HG03571 (cell line): ENCODE measurements at regions not wholly inside any gene's neighbourhood (a gene's known extent, or its start where the extent isn't known, plus 50 kb on each side); places are given as distances from the start of the nearest gene placed in this dataset.
"Not testable (repeated sequence)": the region's sequence is repeated elsewhere in the genome, so short reads cannot be mapped to it uniquely, and the experiment has no call there.

Experiments used
- ATAC-seq: cut with Tn5 transposase; IDR thresholded peaks from one replicate; pipeline ENCODE4 v1.9.1; 2021; ENCODE audit not compliant: unreplicated experiment

DNA sequence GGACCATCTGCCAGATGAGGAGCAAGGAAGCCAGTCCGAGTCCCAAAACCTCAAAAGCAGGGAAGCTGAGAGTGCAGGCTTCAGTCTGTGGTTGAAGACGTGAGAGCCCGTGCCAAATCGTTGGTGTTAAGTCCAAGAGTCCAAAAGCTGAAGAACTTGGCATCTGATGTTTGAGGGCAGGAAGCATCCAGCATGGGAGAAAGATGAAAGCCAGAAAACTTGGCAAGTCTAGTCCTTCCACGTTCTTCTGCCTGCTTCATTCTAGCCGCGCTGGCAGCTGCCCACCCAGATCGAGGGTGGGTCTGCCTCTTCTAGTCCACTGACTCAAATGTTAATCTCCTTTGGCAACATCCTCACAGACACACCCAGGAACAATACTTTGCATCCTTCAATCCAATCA, 293.8 kb downstream of the RDH14 start:
- ATAC-seq = not testable (repeated sequence)

DNA sequence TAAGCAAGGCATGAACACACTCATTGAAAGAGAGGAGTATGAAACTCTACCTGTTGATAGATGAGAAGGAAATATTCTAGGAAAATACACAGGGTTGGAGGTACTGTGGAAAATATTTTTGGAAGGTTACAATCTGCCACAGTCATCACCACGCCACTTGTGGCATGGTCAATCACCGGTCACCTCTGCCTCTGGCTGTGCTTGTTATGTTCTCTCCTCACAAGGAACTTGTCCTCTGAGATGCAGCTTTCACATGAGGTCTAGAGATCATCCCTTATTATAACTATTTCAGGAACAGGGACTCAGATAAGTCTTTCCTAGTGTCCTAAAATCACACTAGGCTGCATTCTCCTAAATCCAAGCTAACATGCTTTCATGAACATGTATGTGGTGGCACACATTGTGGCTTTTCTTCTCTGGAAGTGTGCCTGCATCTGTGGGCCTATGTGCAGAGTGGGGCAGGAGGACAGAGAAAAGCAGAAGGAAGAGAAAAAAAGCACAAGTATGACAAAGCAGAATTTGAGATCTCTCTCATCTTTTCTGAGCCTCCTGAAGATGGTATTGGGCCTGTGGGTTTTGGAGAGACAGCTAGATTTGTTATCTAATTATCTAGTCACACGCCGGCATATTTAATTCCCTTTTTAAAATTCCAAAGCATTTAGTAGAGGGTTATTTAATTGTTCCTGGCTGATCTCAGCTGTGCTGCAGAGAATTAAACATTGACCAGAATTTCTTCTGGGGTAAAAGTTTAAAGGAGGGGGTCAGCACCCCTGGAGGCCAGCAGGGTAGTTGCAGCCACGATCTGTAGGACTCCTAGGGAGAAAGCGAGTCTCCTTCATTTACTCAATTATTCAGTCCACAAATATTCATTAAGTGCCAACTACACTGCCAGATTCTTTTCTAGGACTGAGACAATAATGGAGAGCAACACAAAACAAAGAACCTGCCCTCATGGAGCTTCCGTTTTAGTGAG, 294.6 kb downstream of the RDH14 start:
- no peak for ATAC-seq

DNA sequence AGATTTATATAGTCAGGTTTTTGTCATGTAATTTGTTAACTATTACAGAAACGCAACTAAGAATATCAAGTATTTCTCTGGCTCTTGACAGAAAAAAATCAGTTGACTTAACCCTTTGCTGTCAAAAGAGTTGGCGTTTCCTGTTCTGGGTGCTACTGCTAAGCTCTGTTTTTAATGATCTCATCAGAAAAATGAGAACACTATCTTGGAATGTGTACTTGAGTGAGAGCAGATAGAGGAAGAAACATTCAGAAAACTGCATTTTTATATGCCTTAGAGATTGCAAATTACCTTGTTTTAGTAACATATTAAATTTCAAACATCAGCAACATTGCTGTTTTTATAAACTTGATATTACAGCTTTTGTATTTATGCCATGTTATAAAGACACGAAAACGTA, 297.9 kb downstream of the RDH14 start:
- ATAC-seq = no peak

DNA sequence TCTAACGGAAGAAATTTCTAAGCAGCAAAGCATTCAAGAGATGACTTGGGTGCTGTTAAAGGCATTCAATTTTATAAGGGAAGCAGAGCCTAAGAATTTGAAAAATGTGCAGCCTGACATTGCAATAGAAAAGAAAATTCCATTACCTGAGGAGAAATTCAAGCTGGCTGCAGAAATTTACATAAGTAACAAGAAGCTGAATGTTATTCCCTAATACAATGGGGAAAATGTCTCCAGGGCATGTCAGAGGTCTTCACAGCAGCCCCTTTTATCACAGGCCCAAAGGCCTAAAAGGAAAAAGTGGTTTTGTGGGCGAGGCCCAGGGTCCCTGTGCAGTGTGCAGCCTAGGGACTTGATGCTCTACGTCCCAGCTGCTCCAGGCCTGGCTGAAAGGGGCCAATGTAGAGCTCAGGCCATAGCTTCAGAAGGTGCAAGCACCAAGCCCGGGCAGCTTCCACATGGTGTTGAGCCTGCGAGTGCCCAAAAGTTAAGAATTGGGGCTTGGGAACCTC, 306.7 kb downstream of the RDH14 start:
- no peak for ATAC-seq

DNA sequence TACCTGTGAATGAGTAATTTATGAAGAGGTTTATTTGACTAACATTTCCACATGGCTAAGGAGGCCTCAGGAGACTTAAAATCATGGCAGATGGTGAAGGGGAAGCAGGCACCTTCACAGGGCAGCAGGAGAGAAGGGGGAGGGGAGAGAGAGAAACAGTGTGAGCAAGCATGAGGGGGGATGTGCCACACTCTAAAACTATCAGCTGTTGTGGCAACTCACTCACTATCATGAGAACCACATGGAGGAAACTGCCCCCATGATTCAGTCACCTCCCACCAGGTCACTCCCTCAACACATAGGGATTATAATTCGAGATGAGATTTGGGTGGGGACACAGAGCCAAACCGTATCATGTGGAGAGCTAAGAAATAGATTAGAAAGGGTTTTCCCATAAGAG, 309.0 kb downstream of the RDH14 start:
- ATAC-seq = no peak

DNA sequence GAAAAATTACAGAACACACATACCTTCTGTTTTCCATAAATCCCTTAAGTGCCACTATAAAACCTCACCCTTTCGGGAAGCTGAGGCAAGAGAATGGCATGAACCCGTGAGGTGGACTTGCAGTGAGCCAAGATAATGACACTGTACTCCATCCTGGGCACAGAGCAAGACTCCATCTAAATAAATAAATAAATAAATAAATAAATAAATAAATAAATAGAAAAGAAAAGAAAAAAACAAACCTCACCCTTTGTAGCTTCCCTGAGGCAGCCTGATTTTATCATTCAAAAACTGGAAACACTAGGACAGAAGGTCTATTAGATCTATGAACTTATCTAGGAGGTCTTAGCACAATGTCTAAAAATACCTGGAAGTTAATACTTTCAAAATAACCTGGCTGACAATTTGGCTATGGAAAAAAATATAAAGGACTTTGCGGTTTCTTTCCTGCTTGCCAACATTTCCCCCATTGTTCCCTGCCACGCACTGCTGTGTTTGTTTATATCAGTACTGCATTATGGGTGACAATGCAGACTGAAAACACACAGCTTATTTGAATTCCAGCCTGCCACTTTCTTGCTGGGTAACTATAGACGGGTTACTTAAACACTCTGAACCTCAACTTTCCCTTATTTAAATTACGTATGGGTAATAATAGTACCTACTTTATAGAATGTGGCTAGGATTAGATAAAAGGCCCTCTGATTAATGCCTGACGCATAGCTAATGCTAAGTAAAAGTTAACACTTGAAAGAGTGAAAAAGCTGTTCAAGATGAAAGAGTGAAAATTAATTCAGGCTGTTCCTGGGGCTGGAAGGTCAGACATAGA, 313.0 kb downstream of the RDH14 start:
- ATAC-seq = no peak

DNA sequence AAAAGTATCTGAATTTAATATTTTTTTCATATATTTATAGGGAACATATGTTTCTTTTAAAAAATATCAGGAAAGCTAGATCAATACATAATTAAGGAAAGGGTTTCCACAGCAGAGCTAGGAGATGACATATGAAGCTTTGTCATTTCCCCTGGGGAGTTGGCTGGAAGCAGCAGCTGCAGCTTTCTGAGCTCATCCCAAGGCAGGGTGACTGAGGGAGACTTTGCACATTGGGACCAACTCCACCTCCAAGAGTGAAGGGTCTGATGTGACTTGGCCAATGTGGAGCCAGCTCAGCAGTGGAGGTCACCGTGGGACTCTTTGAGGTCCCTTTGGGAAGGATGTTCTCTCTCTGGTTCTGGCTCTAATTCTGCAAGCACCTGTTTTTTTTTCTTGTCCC, 315.1 kb downstream of the RDH14 start:
- no peak for ATAC-seq

DNA sequence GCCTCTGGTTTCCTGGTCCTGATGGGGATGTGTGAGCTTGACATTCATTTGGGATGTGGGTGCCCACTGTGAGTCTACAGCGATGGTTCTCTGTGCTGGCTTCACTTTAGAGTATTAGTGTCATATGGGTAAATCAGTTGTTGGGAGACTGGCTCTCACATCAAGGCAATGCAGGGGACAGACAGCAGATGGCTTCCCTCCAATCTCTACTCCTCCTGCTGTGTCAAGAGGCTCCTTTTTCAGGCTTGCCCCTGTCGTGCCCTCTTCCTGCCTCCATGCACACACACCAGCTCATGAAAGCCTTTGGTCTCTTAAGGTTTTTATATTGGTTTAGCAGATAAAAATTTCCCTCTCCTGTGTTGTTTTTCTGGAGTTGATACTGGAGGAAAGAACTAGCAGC, 315.6 kb downstream of the RDH14 start:
- ATAC-seq = no peak

DNA sequence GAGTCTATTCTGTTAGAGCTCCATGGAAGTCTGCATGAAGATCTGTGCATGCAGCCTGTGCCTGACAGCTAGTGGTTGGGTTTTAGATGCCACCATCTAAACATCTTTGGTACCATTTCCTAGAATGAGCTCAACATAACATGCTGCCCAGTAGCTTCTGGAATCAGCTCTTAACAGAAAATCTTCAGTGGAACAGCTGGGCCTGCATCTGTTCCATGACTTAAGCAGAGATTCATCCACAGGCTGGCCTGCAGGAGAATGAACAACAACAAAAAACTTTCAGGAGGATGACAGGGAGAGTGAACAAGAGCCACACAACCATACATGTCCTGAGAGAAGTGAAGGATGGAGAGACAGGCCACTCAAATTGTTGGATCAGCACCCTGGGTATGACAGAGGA, 316.6 kb downstream of the RDH14 start:
- ATAC-seq = no peak

DNA sequence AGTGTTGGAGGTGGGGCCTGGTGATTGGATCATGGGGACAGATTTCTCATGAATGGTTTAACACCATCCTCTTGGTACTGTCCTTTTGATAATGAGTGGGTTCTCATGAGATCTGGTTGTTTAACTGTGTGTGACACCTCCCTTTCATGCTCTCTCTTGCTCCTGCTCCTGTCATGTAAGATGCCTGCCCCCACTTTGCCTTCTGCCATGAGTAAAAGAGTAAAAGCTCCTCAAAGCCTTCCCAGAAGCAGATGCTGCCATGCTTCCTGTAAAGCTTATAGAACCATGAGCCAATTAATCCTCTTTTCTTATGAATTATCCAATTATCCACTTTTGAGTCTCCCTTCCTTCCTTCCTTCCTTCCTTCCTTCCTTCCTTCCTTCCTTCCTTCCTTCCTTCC, 317.7 kb downstream of the RDH14 start:
- ATAC-seq = no peak

DNA sequence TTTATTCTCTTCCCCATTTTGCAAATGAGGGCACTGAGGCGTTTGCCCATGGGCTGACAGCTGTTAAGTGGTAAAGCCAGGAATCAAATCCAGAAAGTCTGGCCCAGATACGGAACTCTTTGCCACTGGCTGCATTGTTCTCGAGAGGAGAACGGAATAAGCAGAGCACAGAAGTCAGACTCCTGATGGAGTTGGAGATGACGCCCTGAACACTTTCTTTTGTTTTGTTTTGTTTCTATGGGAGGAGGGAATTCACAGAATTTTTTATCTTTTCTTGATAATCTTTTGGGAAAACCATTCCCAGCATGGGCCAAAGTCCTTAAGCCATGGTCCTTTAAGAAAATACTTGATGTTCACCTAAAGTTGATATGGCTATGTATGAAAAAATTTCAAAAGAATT, 322.2 kb downstream of the RDH14 start:
- no peak for ATAC-seq

DNA sequence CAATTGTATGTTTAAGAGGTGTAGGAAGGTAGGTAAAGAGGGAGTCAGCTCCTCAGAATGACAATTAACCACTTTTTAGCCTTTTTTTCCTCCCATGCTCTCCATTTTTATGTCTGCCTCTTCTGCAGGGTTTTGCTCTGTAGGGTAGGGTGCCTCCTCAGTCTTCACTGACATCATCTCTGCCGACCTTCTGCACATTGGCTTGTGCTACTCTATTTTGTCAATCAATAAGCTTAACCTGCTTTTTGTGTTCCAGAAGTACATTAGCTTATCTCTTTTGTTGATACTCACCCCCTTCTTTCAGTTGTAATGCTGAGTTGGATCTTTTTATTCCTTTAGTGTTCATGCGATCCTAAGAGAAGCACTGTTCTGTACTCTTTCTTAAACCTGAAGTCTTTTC, 323.2 kb downstream of the RDH14 start:
- ATAC-seq = no peak

DNA sequence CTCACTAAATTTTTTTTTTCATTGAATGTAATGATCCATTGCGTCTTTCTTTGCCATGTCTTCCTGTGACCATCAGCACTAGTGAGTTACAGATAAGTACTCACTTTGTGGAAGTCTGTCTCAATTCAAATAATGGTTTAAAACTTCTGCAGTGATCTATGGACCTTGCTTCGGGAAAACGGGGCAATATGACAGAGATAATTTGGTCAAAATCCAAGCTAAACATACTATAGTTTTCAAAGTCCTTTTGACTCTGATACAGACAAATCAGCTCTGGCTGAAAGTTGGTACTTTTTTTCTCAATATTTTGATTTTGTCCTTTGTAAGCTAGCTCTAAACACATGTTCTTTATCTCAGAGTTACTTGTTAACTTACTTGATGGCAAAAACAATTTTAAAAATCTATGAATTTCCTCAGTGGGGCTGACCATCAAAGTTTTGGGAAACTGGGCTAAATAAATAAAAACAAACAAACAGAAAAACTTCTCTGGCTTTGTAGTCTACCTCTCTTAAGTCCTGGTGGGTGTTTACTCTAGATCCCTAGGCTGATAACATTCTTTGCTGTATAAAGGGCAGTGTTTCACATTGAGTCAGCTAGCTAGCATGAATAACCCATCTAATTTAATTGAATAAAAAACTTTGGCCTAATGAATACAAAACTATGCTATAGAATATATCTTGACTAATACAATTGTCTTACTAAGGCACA, 327.6 kb downstream of the RDH14 start:
- no peak for ATAC-seq

DNA sequence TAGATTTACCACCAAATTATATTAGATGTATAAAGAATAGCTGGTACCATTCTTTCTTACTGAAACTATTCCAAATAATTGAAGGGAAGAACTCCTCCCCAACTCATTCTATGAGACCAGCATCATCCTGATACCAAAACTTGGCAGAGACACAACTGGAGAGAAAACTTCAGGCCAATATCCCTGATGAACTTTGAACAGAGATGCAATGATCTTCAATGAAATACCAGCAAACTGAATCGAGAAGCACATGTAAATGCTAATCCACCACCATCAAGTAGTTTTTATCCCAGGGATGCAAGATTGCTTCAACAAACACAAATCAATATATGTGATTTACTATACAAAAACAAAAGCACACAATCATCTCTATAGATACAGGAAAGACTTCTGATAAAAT, 329.8 kb downstream of the RDH14 start:
- no peak for ATAC-seq

DNA sequence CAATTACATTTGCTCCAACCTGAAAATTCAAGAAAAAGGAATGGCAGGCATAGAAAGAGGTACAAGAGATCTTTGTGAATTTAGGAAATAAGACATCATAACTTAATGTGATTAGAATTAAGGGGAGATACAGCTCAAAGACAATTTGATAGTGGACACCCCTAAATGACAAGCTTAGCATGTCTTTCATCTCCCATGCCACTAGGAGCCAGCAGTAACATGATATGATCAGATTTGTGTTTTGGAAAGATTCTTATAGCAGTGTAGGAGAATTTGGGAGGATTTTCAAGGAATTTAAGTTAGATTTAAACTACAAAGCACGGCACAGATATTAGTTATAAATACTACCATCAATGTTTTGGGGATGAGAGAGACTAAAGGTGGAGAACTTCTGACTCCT, 340.8 kb downstream of the RDH14 start:
- no peak for ATAC-seq

DNA sequence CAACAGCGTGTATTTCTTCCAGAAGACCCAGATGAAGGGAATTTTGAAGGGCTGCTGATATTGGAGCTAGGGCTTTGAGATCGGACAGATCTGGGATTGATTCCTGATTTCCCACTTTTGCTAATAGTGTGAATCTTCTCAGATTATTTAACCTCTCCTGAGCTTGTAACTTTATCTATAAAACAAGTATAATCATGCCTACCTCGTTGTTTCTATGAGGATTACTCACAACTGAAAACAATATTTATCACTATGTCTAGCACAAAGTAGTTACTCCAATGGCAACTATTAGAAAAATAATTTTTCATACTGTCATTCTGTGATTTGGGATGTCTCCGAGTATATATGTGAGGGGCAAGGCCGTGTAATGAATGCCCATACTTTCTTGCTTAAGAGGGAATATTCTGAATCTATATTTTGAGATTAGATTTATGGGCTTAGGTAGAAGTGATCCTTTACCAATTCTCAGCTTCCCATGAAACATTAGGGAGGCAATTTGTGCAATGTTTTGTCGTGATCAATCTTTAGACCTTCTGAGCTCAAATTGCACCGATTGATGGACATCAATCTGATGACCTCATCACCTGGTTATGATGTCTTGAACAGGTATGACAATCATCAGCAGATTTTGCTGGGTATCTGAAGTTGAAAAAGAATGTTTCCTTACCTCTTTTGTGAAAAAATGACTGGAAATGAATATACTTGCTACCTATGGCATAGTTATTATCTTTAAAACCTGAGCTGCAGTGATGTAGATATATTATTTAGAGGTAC, 339.9 kb downstream of the KCNS3 start:
- no peak for ATAC-seq

DNA sequence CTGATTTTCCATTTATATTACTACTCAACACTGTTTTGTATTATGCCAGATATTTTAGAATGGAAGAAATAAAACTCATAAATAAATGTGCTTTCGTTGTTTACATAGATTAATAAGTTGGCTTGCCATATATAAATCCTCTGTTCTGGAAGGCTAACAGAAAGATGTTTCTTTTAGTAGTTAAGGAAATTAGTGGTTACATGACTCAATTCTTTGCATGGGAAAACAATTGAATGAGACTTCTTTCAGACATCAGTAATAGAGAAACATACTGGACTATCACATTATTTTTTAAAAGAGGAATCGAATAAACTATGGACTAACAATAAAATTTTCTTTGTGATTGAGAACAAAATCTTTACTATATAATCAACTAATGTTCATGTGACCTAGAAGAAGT, 336.5 kb downstream of the KCNS3 start:
- ATAC-seq = no peak

DNA sequence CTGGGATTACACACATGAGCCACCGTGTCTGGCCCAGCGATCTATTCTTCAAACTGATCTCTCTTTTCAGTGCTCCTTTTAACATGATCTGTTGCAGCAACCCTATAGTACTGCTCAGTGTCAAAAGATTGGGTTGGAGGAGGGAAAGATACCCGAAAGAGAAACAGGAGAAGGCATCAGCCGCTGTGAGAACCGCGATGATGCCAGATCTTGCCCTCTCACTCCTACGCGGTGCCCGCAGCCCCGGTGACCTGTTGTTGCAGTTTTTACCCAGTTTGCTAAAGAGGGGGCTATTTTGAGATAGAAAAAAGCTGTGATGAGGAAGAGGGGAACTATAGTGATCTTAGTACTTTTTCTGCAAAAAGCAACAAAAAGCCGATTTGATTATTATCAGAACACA, 335.5 kb downstream of the KCNS3 start:
- ATAC-seq = no peak

DNA sequence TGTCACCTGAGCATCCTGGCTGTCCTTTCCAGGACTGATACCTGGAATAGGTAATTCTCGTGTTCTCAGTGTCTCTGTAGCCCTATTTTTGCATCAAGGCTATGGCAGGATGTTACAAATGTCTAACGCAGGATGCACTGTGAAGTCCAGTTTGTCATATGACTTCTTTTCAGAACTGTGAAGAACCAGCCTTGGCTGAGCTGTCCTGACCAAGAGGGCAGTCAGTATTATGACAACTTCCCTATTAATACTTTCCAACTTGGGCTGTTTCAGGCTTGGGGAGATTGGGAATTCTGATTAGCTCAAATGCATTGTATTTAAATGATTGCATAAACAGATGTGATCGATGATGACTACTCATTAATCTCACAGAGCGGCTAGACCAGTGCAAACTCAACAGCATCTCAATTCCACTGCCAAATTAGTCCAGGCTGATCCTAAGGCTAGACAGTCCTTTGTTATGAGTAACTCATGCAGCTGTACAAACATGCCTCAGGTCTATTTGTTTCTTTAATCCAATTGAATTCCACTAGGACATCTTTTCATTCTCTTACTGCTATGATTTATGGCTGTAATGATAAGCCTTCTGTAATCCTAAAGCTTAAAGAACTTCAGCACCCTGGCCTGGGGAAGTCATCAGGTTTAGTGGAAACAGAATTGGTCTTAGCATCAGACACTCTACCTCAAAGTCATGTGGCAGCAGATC, 331.6 kb downstream of the KCNS3 start:
- ATAC-seq = no peak

DNA sequence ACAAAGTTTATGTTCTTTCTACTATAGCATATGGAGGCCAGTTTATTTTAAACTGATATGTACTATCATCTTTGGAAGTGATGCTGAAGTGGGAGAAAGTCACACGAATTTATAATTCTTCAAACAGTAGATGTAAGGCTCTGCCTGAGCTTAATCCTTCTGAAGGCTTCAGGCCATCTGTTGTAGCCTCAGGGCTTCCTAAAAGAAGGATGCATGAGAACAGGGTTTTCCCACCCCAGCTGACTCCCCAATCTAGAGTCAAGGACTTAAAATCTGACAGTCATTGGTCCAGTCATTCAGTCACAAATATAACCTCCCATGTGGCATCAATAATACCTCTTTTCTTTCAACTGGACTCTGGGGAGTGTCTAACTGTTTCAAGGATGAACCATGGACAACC, 330.5 kb downstream of the KCNS3 start:
- ATAC-seq = no peak
